Fibroblast of skin of right quadriceps (primary cell): ENCODE measurements at regions not wholly inside any gene's neighbourhood (a gene's known extent, or its start where the extent isn't known, plus 50 kb on each side); places are given as distances from the start of the nearest gene placed in this dataset.
"Not testable (repeated sequence)": the region's sequence is repeated elsewhere in the genome, so short reads cannot be mapped to it uniquely, and the experiment has no call there.

ENCODE experiments used
- DNase-seq: peaks from one replicate; pipeline ENCODE4 v3.0.0-alpha.2; 2013

DNA sequence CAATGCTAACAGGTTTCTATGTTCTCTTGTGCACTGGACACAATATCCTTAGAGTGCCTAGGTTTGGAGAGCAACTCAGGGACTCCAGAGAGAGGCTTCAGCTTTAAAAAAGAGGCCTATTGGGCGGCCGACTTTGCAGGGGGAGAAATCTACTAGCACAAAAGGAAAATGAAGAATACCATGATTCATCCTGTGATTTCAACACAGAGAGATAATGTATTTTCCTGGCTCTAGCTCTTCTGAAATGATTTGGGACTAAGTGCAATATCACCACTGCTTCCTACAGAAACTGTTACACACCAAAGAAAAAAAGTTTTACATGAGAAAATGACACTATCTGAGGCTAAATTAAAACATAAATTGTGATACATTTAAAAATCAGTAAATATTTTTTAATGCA lies 146.1 kb upstream of the TSLP start:
- DNase-seq: peak; percentile 15

DNA sequence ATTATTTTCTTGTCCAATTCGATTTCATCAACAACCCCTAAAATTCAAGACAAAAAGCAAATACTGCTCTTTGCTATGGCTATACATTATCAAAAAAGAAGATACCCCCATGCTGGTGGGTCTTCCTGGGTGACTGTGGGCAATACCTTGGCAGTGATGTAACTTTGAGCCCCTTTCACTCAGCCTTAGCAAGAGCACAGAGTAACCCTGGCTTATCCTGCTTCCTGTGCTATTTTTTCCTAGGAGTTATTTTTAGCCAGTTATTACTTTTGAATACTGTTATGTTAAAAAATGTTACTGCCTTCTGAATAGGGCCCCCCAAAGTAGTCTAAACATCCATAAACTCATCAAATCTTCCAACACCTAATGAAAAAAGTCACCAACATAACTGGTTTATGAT lies 145.6 kb upstream of the TSLP start:
- no peak for DNase-seq

DNA sequence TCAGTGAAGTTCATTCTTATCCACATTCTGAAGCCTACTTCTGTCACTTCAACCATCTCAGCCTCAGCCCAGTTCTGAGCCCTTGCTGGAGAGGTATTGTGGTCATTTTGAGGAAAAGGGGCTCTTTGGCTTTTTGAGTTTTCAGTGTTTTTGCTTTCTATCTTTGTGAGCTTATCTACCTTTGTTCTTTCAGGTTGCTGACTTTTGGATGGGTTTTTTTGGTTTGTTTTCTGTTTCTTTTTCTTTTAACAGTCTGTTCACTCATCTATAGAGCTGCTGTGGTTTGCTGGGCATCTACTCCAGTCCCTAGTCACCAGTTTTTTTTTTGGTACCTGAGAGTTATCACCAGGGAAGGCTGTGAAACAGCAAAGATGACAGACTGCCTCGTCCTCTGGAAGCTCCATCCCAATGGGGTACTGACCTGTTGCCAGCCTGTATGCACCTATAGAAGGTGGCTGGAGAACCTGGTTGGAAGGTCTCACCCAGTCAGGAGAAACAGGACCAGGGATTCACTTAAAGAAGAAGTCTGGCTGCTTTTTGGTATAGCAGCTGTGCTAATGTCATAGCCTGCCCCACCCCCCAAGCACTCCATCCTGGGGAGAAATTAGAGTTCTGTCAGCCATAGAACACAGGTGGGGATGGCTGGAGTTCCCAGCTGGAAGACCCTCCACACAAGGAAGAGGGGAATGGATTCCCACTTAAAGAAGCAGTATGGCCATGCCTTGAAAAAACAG lies 138.6 kb upstream of the TSLP start:
- DNase-seq: no peak

DNA sequence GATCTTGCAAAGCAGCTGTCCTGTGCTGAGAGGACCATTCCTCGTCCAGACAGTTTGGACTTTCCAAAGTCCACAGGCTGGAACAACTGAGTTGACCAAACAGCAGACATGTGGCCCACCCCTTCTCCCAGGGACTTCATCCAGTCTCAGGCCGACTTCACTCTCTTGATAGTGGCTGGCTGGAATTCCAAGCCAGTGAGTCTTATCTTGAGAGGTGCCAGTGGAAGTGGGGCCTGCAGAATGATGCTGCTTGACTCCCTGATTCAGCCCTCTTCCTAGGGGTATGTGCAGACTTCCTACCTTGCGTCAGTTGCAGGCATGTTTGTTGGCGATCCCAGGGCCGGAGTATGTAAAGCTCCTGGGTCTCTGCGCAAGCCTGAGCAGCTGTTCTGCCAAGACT lies 131.4 kb upstream of the TSLP start:
- DNase-seq: no peak

DNA sequence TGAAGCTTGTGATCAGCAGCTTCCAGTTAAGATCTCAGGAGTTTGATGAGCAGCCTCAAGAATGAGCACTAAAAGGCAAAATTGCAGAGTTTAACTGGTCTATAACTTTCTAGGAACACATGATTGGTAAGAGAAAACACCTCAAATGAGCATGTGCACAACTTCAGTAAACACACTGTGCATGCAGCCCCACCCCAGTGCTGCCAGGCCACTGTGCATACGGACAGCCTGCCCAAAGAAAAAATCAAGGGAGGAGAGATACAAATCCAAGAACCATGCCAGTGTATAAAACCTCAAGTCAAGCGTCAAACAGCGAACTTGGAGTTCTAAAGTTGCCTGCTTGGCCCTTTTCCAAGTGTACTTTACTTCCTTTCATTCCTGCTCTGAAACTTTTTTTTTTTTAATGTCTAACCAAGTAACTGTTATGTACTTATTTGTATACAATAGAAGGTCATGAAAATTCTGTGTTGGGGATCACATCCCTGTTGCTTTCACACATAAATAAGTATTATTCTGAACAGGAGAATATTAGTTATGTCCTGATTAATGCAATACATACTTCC lies 125.6 kb upstream of the TSLP start:
- no peak for DNase-seq

DNA sequence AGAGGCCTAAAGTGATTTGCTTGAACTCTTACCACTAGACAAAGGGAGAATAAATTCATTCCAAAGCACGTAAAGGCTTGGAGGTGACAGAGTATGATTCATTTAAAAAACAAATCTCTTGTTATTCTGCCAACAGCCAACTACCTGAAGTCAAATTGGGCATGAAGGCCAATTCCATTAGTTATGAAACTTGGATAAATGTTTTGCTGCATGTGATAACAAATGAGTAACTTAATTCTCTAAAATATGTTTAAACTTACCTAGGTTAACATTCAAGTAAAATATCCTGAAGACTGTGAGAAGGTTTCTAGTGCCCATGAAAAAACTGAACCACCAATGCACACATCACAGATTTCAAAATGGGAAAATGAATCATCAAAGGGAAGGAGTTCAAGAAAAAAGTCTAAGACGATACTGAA lies 120.1 kb upstream of the TSLP start:
- DNase-seq: no peak

DNA sequence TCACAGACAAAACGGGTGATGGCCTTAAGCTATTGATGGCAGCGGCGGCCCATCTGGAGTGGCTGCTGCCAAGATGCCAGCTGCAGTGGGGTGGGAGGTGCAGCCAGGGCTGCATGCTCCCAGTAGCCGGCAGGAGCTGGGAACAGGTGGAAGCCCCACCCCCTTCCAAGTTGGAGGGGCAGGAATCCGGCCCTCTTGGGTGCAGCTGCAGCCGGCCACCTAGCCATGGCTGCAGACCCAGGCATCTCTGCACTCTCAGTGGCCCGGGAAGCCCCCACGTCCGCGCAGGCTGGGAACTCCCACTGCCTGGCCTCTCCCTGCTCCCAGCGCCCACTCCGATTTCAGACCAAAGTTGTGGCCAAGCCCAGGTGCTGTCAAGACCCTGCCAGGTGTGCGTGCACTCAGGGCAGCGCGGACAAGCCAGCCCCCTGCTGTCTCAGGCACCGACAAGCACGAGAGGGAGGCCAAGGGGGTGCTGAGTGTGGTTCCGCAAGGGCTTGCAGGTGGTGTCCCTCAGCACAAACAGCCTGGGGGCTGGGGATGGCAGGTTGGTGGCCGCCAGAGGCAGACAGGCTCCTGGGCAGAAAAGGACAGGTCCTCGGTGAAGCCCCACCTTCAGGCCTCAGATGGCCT lies 115.1 kb upstream of the TSLP start:
- no peak for DNase-seq

DNA sequence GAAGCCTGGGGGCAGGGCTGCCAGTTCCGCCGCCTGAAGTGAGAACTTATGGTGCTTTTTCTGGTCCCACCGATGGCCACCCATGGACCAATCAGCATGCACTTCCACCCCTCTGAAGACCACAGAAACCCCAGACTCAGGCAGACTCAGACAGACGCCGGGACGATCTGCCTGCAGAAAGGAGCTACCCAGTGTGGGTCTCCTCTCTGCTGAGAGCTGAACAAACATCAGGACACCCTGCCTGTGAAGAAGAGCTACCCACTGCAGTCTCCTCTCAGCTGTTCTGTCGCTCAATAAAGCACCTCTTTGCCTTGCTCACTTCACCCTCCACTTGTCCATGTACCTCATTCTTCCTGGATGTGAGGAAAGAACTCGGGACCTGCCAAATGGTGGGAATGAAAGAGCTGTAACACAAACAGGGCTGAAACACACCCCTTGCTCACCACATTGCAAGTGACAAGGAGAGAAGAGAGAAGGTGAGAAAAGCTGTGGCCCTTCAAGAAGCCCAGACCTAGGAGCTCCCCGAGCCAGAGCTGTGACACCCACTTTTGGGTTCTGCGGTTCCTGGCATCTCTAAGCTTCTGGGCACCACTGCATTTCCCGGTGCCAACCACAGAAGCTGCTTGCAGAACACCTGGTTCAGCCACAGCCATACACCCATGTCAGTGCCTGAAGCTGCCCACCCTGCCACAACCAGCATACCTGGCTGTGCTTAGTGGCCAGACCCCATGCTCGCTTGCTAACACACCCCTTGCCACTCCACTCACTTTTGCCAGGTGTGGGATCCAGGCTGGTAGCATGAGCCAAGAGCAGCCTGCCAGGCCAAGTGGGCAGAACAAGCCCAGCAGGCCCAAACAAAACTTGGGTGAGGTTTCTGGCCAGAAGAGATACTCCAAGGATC lies 114.3 kb upstream of the TSLP start:
- DNase-seq: no peak

DNA sequence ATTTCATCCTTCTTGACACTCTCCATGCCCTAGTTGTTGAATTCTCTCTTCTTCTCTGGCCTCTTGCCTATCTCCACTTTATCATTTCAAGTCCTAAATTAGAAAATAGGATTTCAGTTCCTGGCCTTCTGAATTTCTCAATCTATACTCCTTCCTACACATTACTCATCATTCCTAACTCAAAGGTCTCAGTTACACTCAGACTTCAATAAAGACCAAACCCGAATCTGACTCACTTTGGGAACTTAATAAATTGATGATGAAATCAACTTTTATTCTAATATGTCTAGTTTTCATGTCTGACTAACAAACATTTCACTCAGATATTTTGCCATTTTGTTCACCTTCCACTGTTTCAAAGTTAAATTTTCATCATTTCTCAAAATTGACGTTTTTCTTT lies 113.6 kb upstream of the TSLP start:
- peak; percentile 47 for DNase-seq

DNA sequence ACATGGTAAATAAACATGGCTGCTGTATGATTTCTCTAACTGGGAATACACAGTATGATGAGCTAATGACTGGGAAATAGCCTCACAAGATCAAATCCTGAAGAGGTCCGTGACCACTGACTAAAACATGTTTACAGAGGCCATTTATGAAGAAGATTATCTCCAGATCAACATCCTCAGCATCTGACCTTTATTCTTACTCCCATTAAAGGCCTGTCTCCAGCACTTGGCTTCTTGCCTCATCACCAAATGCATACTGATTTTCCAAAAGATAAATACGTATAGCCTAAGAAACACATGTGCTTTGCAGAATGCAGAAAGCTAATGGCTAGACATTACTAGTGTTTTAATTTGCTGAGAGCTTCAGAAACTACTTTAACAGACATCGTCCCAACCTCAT lies 108.0 kb upstream of the TSLP start:
- no peak for DNase-seq

DNA sequence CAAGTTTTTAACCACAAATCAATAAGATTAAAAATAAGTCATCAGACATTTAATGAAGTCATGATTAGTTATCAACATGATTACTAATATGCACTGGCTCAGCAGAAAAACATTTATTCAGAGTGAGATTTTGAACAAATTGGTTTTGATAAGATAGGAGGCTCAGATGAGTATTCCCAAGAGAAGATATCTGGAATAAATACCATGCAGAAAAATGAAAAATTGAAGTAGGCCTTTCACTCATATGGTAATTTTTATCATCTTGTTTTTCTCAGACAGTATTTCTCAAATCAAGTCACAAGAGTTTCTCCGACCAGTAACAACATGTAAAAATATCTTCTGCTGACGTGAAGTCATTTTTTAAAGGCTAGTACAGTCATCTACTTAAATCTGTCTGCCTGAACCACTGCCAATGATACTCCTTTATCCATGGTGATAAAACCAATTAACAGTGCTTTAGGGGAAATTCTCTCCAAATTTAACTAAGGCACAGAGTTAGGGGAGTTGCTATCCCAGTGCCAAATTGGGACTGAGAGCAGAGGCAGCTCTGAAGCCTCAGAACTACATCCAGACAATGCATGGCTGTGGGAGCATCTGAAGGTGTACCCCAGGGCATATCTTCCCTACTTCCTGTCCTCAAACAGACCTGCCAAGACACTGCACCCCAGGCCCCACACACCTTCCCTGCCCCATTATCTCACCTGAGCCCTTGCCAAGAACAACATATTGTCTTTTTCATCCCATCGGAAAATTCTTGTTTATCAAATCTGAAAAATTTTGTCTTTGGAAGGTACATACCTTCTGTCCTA lies 105.5 kb upstream of the TSLP start:
- DNase-seq: no peak

DNA sequence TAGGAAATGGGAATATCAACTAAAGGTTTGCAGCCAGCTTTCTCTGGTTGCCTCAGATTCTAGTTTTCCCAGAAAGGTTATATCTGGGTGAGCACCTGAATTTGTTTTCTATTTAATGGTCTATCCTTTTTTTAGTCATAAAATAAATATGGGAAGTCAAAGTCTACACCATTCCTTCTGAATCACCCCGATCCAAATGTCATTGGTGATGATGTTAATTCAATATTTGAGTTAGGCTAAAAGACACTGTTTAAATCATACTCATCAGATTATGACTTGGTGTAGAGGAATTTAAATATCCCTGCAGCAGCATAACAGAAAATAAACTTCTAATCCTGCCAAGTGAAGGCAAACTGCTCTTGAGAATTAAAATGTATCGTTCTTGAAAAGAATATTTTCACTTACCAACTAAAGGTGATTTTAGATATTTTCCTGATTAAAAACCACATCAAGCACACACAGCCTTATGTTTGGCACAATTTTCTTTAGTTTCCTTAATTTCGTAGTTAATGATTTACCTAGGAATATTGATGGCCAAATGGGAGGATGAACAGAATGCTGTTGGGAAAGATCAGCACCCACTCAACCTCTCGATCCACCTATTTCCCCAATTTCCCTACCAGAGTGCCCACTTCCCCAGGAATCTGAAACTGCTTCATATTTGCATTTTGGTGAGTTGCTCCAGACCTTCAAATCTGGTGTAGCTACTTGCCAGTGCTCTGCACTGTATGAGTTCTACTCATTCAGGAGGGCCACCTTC lies 103.1 kb upstream of the TSLP start:
- no peak for DNase-seq

DNA sequence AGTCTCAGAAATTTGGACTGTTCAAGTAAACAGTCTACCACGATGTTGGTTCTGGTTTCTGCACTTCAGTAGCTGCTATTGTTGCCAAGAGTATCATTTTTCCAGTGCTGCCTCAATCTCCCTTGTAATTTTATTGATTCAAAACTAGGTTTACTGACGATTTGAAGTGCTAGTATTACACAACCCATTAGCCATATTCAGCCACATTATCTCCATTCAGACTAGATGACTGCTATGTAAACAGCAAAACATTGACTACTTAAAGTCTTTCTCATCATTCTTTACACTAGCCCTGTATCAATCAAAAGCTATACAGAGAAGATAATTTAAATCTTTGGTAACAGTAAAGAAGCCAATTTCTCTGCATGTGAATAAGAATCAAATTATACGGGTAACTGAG lies 102.0 kb upstream of the TSLP start:
- no peak for DNase-seq

DNA sequence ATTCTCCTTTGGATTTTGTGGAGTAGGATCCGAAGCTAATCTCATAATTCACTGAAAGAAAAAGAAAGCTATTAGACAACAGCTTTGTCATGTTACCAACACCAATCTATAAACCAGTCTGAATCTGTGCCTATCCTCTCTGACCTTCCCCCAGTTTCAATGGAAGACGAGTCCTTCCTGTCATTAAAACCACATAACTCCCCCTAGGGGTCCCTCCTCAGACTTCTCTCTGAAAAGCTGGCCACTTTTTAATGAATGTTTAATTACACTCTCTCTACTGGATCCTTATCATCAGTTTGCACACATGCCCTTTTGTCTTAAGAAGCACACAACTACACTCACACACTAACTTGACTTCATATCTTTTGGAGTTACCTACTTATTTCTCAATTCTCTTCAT lies 98.0 kb upstream of the TSLP start:
- DNase-seq: no peak

DNA sequence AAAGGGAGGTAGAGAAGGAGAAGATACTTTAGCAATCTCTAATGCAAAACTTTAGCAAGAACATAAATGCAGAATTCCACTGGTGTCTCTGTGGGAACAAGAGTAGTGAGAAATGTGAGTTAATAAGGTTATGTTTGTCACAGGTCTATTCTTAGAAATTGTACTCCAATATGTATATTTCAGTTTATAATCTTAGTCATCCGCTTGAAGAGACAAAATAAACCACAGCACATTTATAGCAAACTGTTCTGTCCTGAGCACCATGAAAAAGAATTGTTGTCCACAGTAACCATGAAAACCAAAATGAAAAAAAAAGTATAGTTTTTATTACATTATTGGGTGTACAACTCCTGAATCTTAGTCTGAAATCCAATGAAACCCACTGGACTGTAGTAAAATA lies 93.6 kb upstream of the TSLP start:
- DNase-seq: no peak

DNA sequence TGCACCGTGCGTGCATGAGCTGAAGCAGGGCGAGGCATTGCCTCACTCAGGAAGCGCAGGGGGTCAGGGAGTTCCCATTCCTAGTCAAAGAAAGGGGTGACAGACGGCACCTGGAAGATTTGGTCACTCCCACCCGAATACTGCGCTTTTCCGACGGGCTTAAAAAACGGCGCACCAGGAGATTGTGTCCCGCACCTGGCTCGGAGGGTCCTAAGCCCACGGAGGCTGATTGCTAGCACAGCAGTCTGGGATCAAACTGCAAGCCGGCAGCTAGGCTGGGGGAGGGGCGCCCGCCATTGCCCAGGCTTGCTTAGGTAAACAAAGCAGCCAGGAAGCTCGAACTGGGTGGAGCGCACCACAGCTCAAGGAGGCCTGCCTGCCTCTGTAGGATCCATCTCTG lies 85.6 kb upstream of the TSLP start:
- not testable (repeated sequence) for DNase-seq

DNA sequence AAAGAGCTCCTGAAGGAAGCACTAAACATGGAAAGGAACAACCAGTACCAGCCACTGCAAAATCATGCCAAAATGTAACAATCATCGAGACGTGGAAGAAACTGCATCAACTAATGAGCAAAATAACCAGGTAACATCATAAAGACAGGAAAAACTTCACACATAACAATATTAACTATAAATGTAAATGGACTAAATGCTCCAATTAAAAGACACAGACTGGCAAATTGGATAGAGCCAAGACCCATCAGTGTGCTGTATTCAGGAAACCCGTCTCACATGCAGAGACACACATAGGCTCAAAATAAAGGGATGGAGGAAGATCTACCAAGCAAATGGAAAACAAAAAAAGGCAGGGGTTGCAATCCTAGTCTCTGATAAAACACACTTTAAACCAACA lies 83.9 kb upstream of the TSLP start:
- DNase-seq: not testable (repeated sequence)

DNA sequence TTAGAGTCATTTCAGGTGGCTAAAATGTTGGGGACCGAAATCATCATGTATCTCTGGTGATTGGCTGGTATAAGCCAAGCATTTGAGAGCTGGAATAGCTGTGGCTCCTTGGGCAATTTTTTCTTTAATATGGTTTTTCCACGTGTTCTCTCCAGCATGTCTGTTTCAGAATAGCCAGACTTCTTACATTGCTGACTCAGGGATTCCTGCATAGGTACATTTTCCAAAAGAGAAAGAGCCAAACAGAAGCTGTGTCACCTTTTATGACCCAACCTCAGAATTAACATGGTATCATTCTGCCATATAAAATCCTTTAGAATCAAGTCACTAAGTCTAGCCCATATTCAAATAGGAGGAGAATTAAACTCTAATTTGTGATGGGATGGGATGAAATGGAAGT lies 74.8 kb upstream of the TSLP start:
- no peak for DNase-seq

DNA sequence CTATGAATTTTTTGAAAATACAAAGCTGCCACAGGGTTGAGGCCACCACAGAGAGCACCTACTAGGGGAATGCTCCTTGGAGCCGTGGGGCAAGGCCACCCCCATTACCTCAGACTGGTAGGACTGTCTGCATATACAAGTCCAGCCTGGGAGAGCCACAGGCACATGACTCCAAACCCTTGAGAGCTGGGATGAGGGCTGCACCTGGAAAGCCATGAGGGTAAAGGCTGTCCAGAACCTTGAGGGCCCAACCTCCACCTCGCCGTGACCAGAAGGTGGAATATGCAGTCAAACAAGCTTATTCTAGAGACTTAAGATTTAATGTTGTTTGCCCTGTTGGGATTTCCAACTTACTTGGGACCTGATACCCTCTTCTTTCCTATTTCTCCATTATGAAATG lies 69.5 kb upstream of the TSLP start:
- DNase-seq: no peak

DNA sequence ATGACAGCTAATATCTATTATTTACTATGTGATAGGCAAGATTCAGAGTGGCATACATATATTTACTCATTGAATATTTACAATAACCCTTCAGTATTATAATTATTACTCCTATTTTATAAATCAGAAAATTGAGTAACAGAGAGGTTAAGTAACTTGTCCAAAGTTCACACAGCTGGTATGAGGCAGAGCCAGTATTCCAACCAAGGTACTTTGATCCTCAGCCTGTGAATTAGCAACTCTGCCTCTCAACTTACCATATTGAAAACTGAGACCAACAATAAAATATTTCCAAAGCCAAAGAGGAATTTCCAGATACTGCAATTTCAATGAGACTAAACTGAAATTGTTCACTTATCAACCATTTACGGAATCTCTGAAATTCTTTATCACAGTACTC lies 67.9 kb upstream of the TSLP start:
- no peak for DNase-seq

DNA sequence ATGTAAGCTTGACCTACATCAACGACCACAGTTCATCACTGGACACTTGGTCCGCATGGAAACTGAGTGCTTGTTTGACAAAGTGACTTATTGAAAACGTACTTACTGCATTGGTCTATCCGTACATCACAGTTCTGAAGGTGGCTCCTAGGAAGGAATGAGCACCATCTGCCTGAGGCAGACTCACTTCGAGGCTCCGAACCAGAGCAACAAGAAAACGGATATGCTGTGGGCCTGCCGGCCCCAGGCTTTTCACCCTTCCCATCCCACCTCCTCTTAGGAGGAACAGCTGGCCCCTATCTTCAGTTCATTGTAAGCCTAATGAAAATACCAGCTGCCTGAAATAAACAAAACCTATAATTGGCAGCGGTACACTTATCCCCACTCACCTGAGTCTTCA lies 67.2 kb upstream of the TSLP start:
- DNase-seq: no peak

DNA sequence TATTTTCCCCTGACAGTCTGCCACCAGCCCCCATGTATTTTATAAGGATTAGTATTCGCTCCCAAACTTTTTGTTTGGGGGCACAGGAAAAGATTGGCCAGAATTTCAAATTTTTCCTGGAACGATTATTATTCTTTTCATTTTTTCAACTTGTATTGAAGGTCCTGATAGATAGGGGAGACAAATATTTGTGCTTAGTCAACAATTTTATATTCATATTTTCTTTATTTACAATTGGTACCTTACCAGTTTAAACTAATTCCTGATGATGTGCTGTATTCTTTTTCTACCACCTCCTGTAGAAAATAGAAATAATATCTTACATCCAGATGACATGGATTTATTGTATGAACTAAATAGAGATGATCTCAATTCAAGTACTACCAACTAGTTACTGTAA lies 60.7 kb upstream of the TSLP start:
- no peak for DNase-seq
